CD4-positive, CD25-positive, alpha-beta regulatory T cell (primary cell): ENCODE measurements at regions not wholly inside any gene's neighbourhood (a gene's known extent, or its start where the extent isn't known, plus 50 kb on each side); places are given as distances from the start of the nearest gene placed in this dataset.
"Not testable (repeated sequence)": the region's sequence is repeated elsewhere in the genome, so short reads cannot be mapped to it uniquely, and the experiment has no call there.

Experiments
- ATAC-seq, 2 donors: fragments of 150-1000 bp; cut with Tn5 transposase; one replicate each; pipeline ENCODE4 v1.10.0; 2021; ENCODE audit warnings: low read depth in 2 of 2, moderate number of reproducible peaks in 2 of 2, moderate library complexity in 1 of 2
- DNase-seq, 3 donors: peaks; one replicate each; pipeline versions ENCODE4 v3.0.0 to v3.0.0-alpha.2; 2012 to 2022; ENCODE audit warnings: mixed read lengths in 1 of 3
- H3K27ac ChIP-seq: one replicate; pipeline ENCODE4 v1.7.0; 2013; ENCODE audit warnings: mild to moderate bottlenecking, low read length; ENCODE audit not compliant: insufficient read depth, poor library complexity, severe bottlenecking
- H3K27me3 ChIP-seq: one replicate; pipeline ENCODE4 v1.7.0; 2013; ENCODE audit warnings: low read length; ENCODE audit not compliant: control insufficient read depth, insufficient read depth
- H3K36me3 ChIP-seq: one replicate; pipeline ENCODE4 v1.7.0; 2013; ENCODE audit warnings: mild to moderate bottlenecking, low read length, moderate library complexity; ENCODE audit not compliant: control insufficient read depth, insufficient read depth
- H3K4me1 ChIP-seq: 2 replicates; pipeline ENCODE4 v1.7.0; 2013; ENCODE audit warnings: mild to moderate bottlenecking, low read length; ENCODE audit not compliant: insufficient read depth, control insufficient read depth, poor library complexity, severe bottlenecking
- H3K4me3 ChIP-seq: one replicate; pipeline ENCODE4 v1.7.0; 2013; ENCODE audit warnings: low read depth, mild to moderate bottlenecking, low read length, moderate library complexity
- H3K9me3 ChIP-seq, 2 experiments: 1 replicate in 1 of 2; 2 replicates in 1 of 2; pipeline ENCODE4 v1.7.0; 2013; ENCODE audit warnings: low read length in 2 of 2, mild to moderate bottlenecking in 1 of 2, moderate library complexity in 1 of 2; ENCODE audit not compliant: control insufficient read depth in 2 of 2
- H3K27ac Mint-ChIP-seq, 3 donors: one replicate each; pipeline ENCODE4 v1.8.0; 2020 to 2022; ENCODE audit warnings: mild to moderate bottlenecking in 3 of 3, mixed read lengths in 3 of 3, moderate library complexity in 2 of 3
- H3K27me3 Mint-ChIP-seq: one replicate; pipeline ENCODE4 v1.8.0; 2022; ENCODE audit warnings: mild to moderate bottlenecking, mixed read lengths
- H3K36me3 Mint-ChIP-seq: one replicate; pipeline ENCODE4 v1.8.0; 2020; ENCODE audit warnings: mixed read lengths
- H3K4me1 Mint-ChIP-seq, 4 donors: one replicate each; pipeline ENCODE4 v1.8.0; 2020 to 2022; ENCODE audit warnings: mixed read lengths in 4 of 4, mild to moderate bottlenecking in 1 of 4
- H3K4me3 Mint-ChIP-seq, 4 donors: one replicate each; pipeline ENCODE4 v1.8.0; 2020 to 2022; ENCODE audit warnings: mild to moderate bottlenecking in 4 of 4, mixed read lengths in 4 of 4, moderate library complexity in 3 of 4
- H3K9me3 Mint-ChIP-seq, 7 donors: one replicate each; pipeline ENCODE4 v1.8.0; 2020 to 2022; ENCODE audit warnings: mixed read lengths in 7 of 7, mild to moderate bottlenecking in 3 of 7, moderate library complexity in 2 of 7

DNA sequence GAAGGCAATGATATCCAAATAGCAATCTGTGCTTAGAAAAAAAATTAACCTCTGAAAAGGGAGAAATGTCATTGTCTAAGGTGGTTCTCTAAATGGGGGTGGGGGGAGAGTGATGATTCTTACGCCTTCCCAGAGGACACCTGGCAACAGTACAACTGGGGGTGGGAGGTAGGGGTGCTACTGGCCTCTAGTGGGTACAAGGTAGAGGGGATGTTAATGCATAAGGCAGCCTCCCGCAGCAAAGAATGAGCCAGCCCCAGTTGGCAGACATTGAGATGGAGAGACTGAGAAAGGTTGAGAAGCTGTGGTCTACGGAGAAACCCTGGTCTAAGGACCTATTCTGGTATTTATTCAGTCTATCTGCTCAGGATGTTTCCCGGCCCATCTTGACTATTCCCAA, 472.2 kb upstream of the RUNX1 start:
- peaks cover 7% of the 10 kb centered on the region for H3K4me1 ChIP-seq
- Mint-ChIP-seq H3K27me3 (no peaks in the 10 kb centered on the region), H3K4me3 (no peak overlapping the region), H3K4me1 (peaks cover 0 to 26% (median 18%) of the 10 kb centered on the region in 4 donors), H3K36me3 (no peaks in the 10 kb centered on the region), H3K27ac (no peak overlapping the region), H3K9me3 (no peaks in the 10 kb centered on the region)
- DNase-seq (no peak), ATAC-seq (no peak)
- no peak overlapping the region for H3K4me3 ChIP-seq
- no peaks in the 10 kb centered on the region for H3K9me3 ChIP-seq
- H3K36me3 ChIP-seq = no peaks in the 10 kb centered on the region
- no peak overlapping the region for H3K27ac ChIP-seq
- no peaks in the 10 kb centered on the region for H3K27me3 ChIP-seq

DNA sequence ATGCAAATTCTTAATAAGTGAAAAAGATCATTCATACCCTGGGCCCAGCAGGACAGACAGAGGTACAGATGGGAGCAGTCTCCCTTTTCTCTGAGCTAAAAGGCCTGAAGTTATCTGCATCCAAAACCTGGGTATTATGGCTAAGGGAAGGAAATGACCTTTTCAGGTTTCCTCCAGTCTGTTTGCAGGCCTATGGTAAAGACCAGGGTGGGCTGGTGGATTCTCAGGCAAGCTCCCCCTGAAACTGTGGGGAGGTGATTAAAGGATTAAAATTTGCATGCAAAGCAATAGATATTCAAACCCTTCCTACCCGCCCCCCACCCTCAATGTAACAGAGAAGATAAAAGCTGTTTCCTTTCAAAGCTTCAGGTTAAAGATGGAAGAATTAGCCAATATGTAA, 471.8 kb upstream of the RUNX1 start:
- Histone ChIP-seq H3K36me3 (no peaks in the 10 kb centered on the region), H3K27me3 (no peaks in the 10 kb centered on the region), H3K27ac (no peak overlapping the region), H3K9me3 (no peaks in the 10 kb centered on the region), H3K4me3 (no peak overlapping the region), H3K4me1 (peaks cover 4% of the 10 kb centered on the region)
- no peak for ATAC-seq
- no peak overlapping the region for H3K27ac Mint-ChIP-seq
- H3K27me3 Mint-ChIP-seq = no peaks in the 10 kb centered on the region
- H3K4me1 Mint-ChIP-seq = peaks cover 0 to 23% (median 16%) of the 10 kb centered on the region in 4 donors
- no peaks in the 10 kb centered on the region for H3K36me3 Mint-ChIP-seq
- no peak overlapping the region for H3K4me3 Mint-ChIP-seq
- DNase-seq = no peak
- H3K9me3 Mint-ChIP-seq = no peaks in the 10 kb centered on the region

DNA sequence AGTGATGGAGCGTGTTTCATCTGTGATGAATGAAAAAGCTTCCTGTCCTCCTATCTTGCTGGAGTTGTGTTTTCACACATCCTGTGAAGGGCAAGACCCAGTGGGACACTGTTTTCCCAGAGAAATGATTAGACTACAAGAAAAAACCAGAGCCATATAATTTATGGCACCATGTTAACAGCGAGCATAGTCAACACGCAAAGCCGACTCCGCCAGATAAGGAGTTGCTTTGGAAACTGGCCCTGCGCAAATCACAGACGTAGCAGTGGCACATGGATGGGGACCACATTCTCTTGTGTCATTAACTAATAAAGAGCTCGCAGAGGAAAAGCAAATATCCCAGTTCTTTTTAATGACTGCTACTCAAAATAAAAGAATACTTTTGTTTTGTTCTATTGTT, 471.2 kb upstream of the RUNX1 start:
- Mint-ChIP-seq H3K4me1 (peaks cover 0 to 17% (median 10%) of the 10 kb centered on the region in 4 donors), H3K9me3 (no peaks in the 10 kb centered on the region), H3K36me3 (no peaks in the 10 kb centered on the region), H3K27ac (no peak overlapping the region), H3K4me3 (no peak overlapping the region), H3K27me3 (no peaks in the 10 kb centered on the region)
- H3K4me3 ChIP-seq = no peak overlapping the region
- ATAC-seq = no peak
- no peaks in the 10 kb centered on the region for H3K9me3 ChIP-seq
- H3K4me1 ChIP-seq = no peaks in the 10 kb centered on the region
- no peaks in the 10 kb centered on the region for H3K36me3 ChIP-seq
- no peaks in the 10 kb centered on the region for H3K27me3 ChIP-seq
- DNase-seq = no peak
- H3K27ac ChIP-seq = no peak overlapping the region

DNA sequence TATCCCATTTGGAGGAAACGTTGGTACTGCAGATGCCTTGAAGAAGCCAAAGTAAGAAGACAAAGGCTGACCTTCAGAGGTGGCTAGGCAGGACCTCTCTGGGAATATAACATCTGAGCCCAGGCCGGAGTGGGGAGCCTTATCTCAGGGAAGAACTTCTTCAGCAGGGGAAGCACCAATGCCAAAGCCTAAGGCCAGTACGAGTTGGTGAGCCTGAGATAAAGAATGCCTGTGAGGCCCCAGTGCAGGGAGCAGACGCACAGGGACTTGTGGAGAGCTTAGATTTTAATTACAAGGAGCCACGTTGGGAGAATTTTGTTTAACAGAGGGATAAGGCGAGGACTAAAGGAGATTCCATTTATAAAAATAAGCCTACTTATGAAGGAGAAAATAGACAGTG, 468.8 kb upstream of the RUNX1 start:
- no peak overlapping the region for H3K27ac Mint-ChIP-seq
- DNase-seq = no peak

DNA sequence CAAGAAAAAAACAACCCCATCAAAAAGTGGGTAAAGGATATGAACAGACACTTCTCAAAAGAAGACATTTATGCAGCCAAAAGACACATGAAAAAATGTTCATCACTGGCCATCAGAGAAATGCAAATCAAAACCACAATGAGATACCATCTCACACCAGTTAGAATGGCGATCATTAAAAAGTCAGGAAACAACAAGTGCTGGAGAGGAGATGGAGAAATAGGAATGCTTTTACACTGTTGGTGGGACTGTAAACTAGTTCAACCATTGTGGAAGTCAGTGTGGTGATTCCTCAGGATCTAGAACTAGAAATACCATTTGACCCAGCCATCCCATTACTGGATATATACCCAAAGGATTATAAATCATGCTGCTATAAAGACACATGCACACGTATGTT, 467.2 kb upstream of the RUNX1 start:
- not testable (repeated sequence) for H3K9me3 Mint-ChIP-seq, ATAC-seq, H3K4me1 ChIP-seq, H3K4me3 ChIP-seq, H3K27ac Mint-ChIP-seq, H3K9me3 ChIP-seq, H3K27me3 ChIP-seq, H3K36me3 ChIP-seq, DNase-seq, H3K36me3 Mint-ChIP-seq, H3K4me3 Mint-ChIP-seq, H3K27ac ChIP-seq
- Mint-ChIP-seq H3K4me1 (peaks cover 0 to 14% (median 9%) of the 10 kb centered on the region in 4 donors), H3K27me3 (peaks cover 14% of the 10 kb centered on the region)

More for the DNA sequence above, 468.8 kb upstream of the RUNX1 start:
- Mint-ChIP-seq H3K36me3 (no peaks in the 10 kb centered on the region), H3K27me3 (peaks cover 9% of the 10 kb centered on the region), H3K4me1 (peaks cover 0 to 7% (median 5%) of the 10 kb centered on the region in 4 donors), H3K9me3 (peaks cover 0 to 5% (median 0%) of the 10 kb centered on the region in 7 donors), H3K4me3 (no peak overlapping the region)
- no peaks in the 10 kb centered on the region for H3K36me3 ChIP-seq
- no peaks in the 10 kb centered on the region for H3K9me3 ChIP-seq
- peaks cover 3% of the 10 kb centered on the region for H3K27me3 ChIP-seq
- H3K4me1 ChIP-seq = no peaks in the 10 kb centered on the region
- no peak overlapping the region for H3K27ac ChIP-seq
- ATAC-seq = no peak
- no peak overlapping the region for H3K4me3 ChIP-seq

DNA sequence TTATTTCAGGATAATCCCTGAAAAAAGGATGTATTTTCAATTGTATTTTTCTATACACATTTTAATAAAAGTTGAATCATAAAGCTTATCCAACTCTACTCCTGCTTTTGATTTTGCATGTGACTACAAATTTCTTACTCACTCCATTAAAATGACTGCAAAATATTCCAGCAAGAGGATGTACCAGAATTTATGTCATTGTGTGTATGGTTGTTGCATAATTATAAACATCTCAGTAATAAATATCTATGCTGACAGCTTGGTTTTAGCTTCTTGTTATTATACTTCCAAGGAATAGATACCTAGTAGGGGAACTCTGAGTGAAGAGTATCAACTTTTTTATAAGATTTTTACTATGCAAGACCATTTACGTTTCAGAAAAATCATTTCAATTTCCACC, 463.2 kb upstream of the RUNX1 start:
- peaks cover 4% of the 10 kb centered on the region for H3K4me1 ChIP-seq
- no peaks in the 10 kb centered on the region for H3K36me3 Mint-ChIP-seq
- peaks cover 3% of the 10 kb centered on the region for H3K27me3 ChIP-seq
- H3K27me3 Mint-ChIP-seq = peaks cover 14% of the 10 kb centered on the region
- DNase-seq = no peak
- H3K27ac Mint-ChIP-seq = no peak overlapping the region
- H3K4me3 Mint-ChIP-seq = no peak overlapping the region
- peaks cover 0 to 33% (median 12%) of the 10 kb centered on the region in 4 donors for H3K4me1 Mint-ChIP-seq
- peaks cover 0 to 5% (median 0%) of the 10 kb centered on the region in 7 donors for H3K9me3 Mint-ChIP-seq
- ATAC-seq = no peak
- H3K27ac ChIP-seq = no peak overlapping the region
- H3K9me3 ChIP-seq = no peaks in the 10 kb centered on the region
- no peaks in the 10 kb centered on the region for H3K36me3 ChIP-seq
- H3K4me3 ChIP-seq = no peak overlapping the region

DNA sequence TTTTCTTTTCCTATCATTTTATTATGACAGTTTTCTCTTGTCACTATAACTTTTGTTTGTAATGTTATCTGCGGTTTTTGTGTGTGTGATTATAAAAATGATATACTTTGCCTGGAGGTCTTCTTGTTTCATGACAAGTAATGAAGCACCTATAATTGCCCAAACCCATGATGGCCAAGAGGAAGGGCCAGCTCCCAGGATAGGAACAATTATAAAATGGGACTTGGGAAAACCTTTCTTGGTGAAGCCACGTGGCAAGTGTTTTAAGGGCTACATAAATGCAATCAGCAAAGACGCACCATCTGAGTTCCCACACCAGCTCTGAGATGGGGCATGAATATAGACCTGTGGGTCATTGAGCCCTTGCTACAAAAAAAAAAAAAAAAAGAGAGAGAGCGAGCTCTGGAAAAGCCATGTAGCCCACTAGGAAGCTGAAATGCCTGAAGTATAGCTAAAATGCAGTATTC, 462.6 kb upstream of the RUNX1 start:
- ATAC-seq = no peak
- no peak overlapping the region for H3K27ac Mint-ChIP-seq

DNA sequence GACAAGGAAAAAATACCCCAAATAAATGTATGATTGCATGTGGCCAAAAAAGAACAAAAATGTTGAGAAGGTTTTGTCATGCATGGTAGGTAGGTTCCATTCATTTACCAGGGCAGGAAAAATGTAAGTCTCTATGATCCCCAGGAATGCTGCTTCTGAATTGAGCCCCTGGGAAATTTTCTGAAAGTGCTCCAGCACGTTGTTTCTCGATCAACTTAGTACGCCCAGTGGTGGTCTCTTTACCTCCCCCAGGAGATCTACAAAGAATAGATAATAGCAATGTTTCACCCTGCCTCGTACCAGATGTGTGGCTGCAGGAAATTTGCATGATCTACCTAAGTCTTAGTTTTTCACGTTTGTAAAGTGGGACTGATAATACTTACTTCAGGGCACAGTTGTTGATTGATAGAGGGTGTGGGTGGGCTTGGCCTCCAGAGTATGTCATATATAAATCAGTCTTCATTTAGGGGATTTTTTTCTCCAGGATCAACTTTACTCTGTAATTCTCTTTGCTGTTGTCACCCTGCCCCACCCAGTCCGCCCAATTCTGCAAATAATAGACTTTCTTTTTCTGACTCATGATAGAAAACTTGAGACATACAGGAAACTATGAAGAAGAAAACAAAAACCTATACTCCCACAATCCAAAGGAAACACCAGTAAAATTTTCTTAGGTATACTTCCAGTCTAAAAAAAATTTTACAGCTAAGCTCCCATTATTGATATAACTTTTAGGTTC, 462.0 kb upstream of the RUNX1 start:
- Histone ChIP-seq H3K36me3 (no peaks in the 10 kb centered on the region), H3K27me3 (peaks cover 3% of the 10 kb centered on the region), H3K9me3 (no peaks in the 10 kb centered on the region), H3K4me1 (peaks cover 4% of the 10 kb centered on the region), H3K27ac (no peak overlapping the region), H3K4me3 (no peak overlapping the region)
- Mint-ChIP-seq H3K9me3 (peaks cover 0 to 5% (median 0%) of the 10 kb centered on the region in 7 donors), H3K36me3 (no peaks in the 10 kb centered on the region), H3K4me1 (peaks cover 0 to 33% (median 12%) of the 10 kb centered on the region in 4 donors), H3K27ac (no peak overlapping the region), H3K27me3 (peaks cover 14% of the 10 kb centered on the region), H3K4me3 (peak overlapping the region in 1 of 4 donors; percentile 11)
- DNase-seq (peak in 1 of 3 donors; percentile 61), ATAC-seq (peak; percentile 31 to 50)

More for the DNA sequence above, 462.6 kb upstream of the RUNX1 start:
- H3K4me1 Mint-ChIP-seq = peaks cover 0 to 33% (median 12%) of the 10 kb centered on the region in 4 donors
- peaks cover 4% of the 10 kb centered on the region for H3K4me1 ChIP-seq
- H3K4me3 ChIP-seq = no peak overlapping the region
- no peak for DNase-seq
- H3K9me3 Mint-ChIP-seq = peaks cover 0 to 5% (median 0%) of the 10 kb centered on the region in 7 donors
- H3K27me3 ChIP-seq = peaks cover 3% of the 10 kb centered on the region
- peaks cover 14% of the 10 kb centered on the region for H3K27me3 Mint-ChIP-seq
- no peak overlapping the region for H3K4me3 Mint-ChIP-seq
- no peaks in the 10 kb centered on the region for H3K36me3 ChIP-seq
- no peak overlapping the region for H3K27ac ChIP-seq
- H3K9me3 ChIP-seq = no peaks in the 10 kb centered on the region
- no peaks in the 10 kb centered on the region for H3K36me3 Mint-ChIP-seq
